Retinal pigment epithelial cell (primary cell): ENCODE measurements at regions not wholly inside any gene's neighbourhood (a gene's known extent, or its start where the extent isn't known, plus 50 kb on each side); places are given as distances from the start of the nearest gene placed in this dataset.
"Not testable (repeated sequence)": the region's sequence is repeated elsewhere in the genome, so short reads cannot be mapped to it uniquely, and the experiment has no call there.

ENCODE experiments used
- DNase-seq: peaks from one replicate; pipeline ENCODE4 v3.0.0-alpha.2; 2010; ENCODE audit warnings: low read depth
- H3K4me3 ChIP-seq: 2 replicates; pipeline ENCODE4 v1.5.1; 2011; ENCODE audit warnings: mild to moderate bottlenecking, low read length, control low read depth, moderate library complexity
- TF ChIP-seq, protein P1 (sequence below): conservative IDR thresholded peaks from 2 replicates; pipeline ENCODE4 v1.5.1; 2011; ENCODE audit warnings: low read depth, low read length, control low read depth, inconsistent platforms

DNA sequence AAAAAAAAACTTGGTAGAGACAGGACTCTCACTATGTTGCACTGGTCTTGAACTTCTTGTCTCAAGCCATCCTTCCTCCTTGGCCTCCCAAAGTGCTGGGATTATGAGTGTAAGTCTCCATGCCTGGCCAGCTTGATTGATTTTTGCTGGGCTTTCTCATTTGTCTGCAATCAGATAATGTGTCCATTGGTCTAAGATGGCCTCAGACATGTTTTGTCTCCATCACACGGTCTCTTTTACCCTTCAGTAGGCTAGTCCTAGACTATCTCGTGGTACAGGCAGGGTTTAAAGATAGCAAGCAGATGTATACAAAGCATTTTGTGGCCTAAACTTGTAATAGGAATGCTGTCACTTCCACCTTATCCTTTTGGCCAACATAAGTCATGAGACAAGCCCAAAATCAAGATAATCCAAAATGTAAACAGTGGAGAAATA is 289.1 kb downstream of the TFAP2B start:
- DNase-seq: no peak
- TF ChIP-seq, protein P1, sequence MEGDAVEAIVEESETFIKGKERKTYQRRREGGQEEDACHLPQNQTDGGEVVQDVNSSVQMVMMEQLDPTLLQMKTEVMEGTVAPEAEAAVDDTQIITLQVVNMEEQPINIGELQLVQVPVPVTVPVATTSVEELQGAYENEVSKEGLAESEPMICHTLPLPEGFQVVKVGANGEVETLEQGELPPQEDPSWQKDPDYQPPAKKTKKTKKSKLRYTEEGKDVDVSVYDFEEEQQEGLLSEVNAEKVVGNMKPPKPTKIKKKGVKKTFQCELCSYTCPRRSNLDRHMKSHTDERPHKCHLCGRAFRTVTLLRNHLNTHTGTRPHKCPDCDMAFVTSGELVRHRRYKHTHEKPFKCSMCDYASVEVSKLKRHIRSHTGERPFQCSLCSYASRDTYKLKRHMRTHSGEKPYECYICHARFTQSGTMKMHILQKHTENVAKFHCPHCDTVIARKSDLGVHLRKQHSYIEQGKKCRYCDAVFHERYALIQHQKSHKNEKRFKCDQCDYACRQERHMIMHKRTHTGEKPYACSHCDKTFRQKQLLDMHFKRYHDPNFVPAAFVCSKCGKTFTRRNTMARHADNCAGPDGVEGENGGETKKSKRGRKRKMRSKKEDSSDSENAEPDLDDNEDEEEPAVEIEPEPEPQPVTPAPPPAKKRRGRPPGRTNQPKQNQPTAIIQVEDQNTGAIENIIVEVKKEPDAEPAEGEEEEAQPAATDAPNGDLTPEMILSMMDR: no peak
- H3K4me3 ChIP-seq: no peak overlapping the region

DNA sequence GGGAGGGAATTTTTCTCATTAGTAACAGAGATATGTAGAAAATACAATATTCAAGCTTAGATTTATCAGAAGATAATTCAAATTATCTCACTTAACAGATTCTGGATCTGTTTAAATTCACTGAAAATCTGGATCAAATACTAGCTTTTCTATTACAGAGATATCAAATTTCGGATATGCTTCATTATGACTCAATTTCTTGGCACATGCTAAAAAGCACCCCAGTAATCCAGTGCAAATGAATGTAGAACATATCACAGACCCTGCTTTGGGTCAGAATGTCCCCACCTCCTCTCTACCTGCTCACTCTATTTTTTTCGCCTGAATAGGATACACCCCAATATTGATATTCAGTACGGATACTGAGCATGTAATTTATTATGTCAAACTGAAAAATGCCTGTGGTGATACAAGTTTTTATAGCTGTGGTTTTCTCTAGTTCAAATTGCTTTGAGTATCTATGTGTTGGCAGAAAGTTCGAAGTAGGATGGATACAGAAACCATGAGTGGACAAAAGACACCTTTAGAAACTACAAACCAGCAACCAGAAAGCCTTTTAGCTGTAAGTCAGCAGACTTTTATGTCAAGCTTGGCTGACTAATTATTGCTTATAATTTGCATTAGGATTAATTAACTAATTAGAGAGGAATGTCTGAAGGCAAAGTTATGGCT is 290.0 kb downstream of the TFAP2B start:
- TF ChIP-seq, protein P1: no peak
- H3K4me3 ChIP-seq: no peak overlapping the region
- no peak for DNase-seq

DNA sequence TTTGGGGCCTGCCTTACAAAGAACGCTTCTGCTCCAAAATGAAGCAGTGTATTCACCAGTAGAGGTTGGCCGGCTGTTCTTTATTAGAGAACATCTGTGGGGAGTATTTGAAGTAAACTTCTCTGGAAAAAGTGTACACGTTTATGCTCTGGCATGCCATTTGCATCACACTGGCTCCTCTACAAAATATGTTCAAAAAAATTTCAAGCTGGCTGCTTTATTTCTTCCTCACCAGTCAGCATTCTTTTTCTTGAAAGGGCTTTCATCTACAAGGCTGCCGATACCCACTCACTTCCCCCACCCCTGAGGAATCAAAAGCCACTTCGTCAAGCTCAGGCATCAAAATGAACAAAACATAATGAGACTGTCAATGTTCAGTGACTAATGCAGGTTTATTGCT is 294.1 kb downstream of the TFAP2B start:
- DNase-seq: no peak
- no peak overlapping the region for H3K4me3 ChIP-seq
- TF ChIP-seq, protein P1: no peak

DNA sequence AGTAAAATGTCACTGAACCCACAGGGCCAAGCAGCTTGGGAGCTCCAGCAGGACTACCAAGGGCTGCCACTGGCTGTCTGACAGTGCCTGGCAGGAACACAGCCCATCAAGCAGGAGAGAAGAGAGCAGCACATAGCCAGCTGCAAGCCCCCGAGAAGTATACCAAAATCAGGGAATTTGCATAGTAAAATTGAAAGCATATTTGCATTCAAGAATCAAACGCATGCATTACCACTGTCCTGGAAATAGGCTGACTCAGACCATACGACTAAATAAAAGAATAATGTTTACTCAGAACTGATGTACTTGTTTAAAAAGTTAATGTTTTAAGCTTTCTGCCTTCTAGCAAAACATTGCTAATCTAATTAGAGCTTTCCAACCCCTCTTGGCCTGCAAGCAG is 298.1 kb downstream of the TFAP2B start:
- TF ChIP-seq, protein P1: no peak
- no peak for DNase-seq
- no peak overlapping the region for H3K4me3 ChIP-seq

DNA sequence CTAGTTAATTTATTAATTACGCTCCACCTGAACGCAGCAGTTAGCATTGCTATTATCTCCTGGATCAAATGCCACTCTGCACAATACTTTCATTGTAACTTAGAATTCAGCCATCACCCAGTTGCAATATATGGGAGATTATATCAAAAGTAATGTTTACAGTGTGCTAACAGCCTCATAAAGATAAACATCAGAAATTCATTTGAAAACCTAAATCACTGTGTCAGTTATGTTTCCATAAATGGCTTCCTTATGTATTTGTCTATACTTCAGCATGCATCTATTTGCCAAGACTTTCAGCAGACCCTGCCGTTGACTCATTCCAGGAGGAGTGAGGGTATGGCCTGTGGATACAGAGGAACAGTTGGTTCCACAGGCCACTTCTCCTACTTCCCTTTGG is 300.1 kb downstream of the TFAP2B start:
- TF ChIP-seq, protein P1: no peak
- DNase-seq: no peak
- no peak overlapping the region for H3K4me3 ChIP-seq

DNA sequence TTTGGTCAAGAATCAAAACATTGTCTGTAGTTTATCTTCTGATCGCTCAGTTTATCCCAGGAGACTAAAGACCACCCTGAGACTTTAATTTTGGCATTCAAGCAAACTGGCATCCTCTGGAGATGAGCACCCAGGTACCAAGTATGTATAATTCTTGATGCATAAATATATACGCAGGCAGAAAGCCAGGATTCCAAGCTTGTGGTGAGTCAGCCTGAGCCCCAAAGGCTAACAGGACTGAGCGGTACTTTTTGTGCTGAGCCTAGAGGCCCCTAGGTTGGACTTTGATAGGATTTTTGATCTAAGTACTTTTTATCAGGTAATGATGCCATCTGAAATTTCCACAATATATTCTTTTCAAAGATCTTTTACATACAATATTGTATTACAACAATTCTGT is 301.3 kb downstream of the TFAP2B start:
- no peak for DNase-seq
- no peak overlapping the region for H3K4me3 ChIP-seq
- TF ChIP-seq, protein P1: no peak

DNA sequence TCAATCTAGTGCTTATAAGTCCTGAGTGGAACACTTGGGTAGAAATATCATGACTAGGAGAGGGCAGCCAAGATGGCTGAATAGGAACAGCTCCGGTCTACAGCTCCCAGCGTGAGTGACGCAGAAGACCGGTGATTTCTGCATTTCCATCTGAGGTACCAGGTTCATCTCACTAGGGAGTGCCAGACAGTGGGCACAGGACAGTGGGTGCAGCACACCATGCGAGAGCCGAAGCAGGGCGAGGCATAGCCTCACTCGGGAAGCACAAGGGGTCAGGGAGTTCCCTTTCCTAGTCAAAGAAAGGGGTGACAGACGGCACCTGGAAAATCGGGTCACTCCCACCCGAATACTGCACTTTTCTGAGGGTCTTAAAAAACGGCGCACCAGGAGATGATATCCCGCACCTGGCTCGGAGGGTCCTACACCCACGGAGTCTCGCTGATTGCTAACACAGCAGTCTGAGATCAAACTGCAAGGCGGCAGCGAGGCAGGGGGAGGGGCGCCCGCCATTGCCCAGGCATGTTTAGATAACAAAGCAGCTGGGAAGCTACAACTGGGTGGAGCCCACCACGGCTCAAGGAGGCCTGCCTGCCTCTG is 302.8 kb downstream of the TFAP2B start:
- DNase-seq, H3K4me3 ChIP-seq: not testable (repeated sequence)
